HepG2 (cell line): ENCODE measurements at regions not wholly inside any gene's neighbourhood (a gene's known extent, or its start where the extent isn't known, plus 50 kb on each side); places are given as distances from the start of the nearest gene placed in this dataset.

Source experiments
- CBX2 ChIP-seq, 2 experiments: fragments of 200-600 bp in 1 of 2; sonication (generic); formaldehyde crosslinking in 1 of 2; IDR thresholded peaks; 2 replicates each; pipeline versions ENCODE4 v1.7.0 to v1.8.1; 2018 to 2022; ENCODE audit warnings: low read depth in 2 of 2, low read length in 1 of 2, mild to moderate bottlenecking in 1 of 2, missing genetic modification reagents in 1 of 2
- HMGXB3 ChIP-seq: sonication (generic); formaldehyde crosslinking; IDR thresholded peaks from 2 replicates; pipeline ENCODE4 v1.4.0; 2020; ENCODE audit warnings: missing genetic modification reagents, borderline replicate concordance
- ISX ChIP-seq: sonication (generic); formaldehyde crosslinking; conservative IDR thresholded peaks from 2 replicates; pipeline ENCODE4 v1.5.0; 2020; ENCODE audit warnings: missing genetic modification reagents
- JUND ChIP-seq: sonication (generic); formaldehyde crosslinking; IDR thresholded peaks from 2 replicates; pipeline ENCODE4 v1.8.0; 2022; ENCODE audit warnings: mild to moderate bottlenecking, missing genetic modification reagents
- KLF11 ChIP-seq: IDR thresholded peaks from 2 replicates; pipeline ENCODE4 v1.6.1; 2016; ENCODE audit warnings: missing compliant biosample characterization
- NFKBIZ ChIP-seq: IDR thresholded peaks from 2 replicates; pipeline ENCODE4 v1.6.1; 2018; ENCODE audit warnings: missing genetic modification reagents, missing compliant biosample characterization
- PCBP1 ChIP-seq: fragments of 200-400 bp; formaldehyde crosslinking; IDR thresholded peaks from 2 replicates; pipeline ENCODE4 v1.6.1; 2017; ENCODE audit warnings: mild to moderate bottlenecking, low read depth, low read length, borderline replicate concordance
- SRY ChIP-seq: sonication (generic); formaldehyde crosslinking; IDR thresholded peaks from 2 replicates; pipeline ENCODE4 v1.8.0; 2022; ENCODE audit warnings: mild to moderate bottlenecking, missing genetic modification reagents
- TBX3 ChIP-seq: fragments of 450-650 bp; IDR thresholded peaks from 2 replicates; pipeline ENCODE4 v1.6.1; 2017; ENCODE audit warnings: antibody characterized with exemption, mild to moderate bottlenecking, inconsistent platforms, borderline replicate concordance
- TCF7 ChIP-seq: sonication (generic); IDR thresholded peaks from 2 replicates; pipeline ENCODE4 v1.6.1; 2016; ENCODE audit warnings: antibody characterized with exemption, low read depth
- YEATS2 ChIP-seq: sonication (generic); formaldehyde crosslinking; IDR thresholded peaks from 2 replicates; pipeline ENCODE4 v1.4.0; 2020; ENCODE audit warnings: missing genetic modification reagents, borderline replicate concordance
- ZNF432 ChIP-seq: sonication (generic); formaldehyde crosslinking; IDR thresholded peaks from 2 replicates; pipeline ENCODE4 v1.5.0; 2020; ENCODE audit warnings: missing genetic modification reagents, mild to moderate bottlenecking, borderline replicate concordance
- TF ChIP-seq, protein P1 (sequence below): sonication (generic); formaldehyde crosslinking; conservative IDR thresholded peaks from 2 replicates; pipeline ENCODE4 v1.4.0; 2020; ENCODE audit warnings: missing genetic modification reagents
- TF ChIP-seq, protein P2 (sequence below): sonication (generic); formaldehyde crosslinking; IDR thresholded peaks from 2 replicates; pipeline ENCODE4 v1.4.0; 2020; ENCODE audit warnings: missing genetic modification reagents
- TF ChIP-seq, protein P3 (sequence below): sonication (generic); formaldehyde crosslinking; IDR thresholded peaks from 2 replicates; pipeline ENCODE4 v1.4.0; 2020; ENCODE audit warnings: mild to moderate bottlenecking, low read depth, missing genetic modification reagents
- TF ChIP-seq, protein P4 (sequence below): IDR thresholded peaks from 2 replicates; pipeline ENCODE4 v1.6.1; 2016; ENCODE audit warnings: low read depth

DNA sequence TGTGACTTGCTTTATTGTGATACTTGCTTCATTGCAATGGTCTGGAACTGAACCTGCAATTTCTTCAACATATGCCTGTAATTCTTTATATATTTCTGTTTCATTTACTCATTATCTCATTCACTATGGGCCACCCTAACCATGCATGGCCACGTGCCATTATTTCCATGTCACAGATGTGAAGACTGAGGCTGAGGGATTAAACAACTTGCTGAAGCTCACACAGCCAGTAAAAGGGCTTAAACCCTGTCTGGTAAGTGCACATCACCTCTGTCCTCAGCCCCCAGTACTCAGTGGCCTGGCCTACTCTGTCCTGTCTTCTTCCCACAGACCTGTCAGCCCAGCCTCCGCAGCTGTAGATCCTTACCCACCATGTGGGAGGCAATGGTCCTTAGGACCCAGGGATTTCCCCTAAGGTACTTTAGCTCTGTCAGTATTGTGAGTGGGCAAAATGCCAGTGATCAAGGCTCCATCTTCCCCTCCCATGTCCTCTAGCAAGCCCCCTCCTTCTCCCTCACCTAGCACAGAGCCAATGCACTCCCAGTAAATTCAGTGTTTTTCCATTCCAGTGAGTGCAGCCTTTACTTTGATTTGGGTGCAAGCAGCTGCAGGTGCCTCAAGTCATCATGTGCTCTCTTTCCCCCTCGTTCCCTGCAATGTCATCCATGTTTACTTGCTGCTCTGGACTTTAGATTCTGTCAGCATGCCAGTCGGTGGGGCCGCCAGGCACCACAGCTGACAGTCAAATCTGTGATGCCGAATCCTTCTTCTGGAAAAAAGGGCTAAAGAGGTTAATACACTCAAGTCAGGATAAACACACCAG lies 228.2 kb upstream of the PROX1 start (continued):
- TF ChIP-seq, protein P1, sequence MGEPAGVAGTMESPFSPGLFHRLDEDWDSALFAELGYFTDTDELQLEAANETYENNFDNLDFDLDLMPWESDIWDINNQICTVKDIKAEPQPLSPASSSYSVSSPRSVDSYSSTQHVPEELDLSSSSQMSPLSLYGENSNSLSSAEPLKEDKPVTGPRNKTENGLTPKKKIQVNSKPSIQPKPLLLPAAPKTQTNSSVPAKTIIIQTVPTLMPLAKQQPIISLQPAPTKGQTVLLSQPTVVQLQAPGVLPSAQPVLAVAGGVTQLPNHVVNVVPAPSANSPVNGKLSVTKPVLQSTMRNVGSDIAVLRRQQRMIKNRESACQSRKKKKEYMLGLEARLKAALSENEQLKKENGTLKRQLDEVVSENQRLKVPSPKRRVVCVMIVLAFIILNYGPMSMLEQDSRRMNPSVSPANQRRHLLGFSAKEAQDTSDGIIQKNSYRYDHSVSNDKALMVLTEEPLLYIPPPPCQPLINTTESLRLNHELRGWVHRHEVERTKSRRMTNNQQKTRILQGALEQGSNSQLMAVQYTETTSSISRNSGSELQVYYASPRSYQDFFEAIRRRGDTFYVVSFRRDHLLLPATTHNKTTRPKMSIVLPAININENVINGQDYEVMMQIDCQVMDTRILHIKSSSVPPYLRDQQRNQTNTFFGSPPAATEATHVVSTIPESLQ: 0 out of 2 replicates have a peak, but pooled peaks have one; percentile 60
- TF ChIP-seq TBX3 (no peak), ISX (no peak), TCF7 (peak; percentile 44), PCBP1 (no peak), SRY (CRISPR knock-in tag) (no peak), KLF11 (peak; percentile 92; the same call in 1 of the 2 replicates), YEATS2 (CRISPR knock-in tag) (no peak; the same call in 1 of the 2 replicates), HMGXB3 (CRISPR knock-in tag) (peak; percentile 67; the same call in 1 of the 2 replicates), CBX2 (IDR thresholded peaks at IDR 0.05; ENCODE audit: low read depth, low read length) (no peak), CBX2 (CRISPR knock-in tag; IDR thresholded peaks at IDR 0.05; ENCODE audit: low read depth) (no peak), JUND (CRISPR knock-in tag) (no peak), NFKBIZ (CRISPR knock-in tag) (peak; percentile 57; the same call in 1 of the 2 replicates), ZNF432 (CRISPR knock-in tag) (no peak)
- TF ChIP-seq, protein P2, sequence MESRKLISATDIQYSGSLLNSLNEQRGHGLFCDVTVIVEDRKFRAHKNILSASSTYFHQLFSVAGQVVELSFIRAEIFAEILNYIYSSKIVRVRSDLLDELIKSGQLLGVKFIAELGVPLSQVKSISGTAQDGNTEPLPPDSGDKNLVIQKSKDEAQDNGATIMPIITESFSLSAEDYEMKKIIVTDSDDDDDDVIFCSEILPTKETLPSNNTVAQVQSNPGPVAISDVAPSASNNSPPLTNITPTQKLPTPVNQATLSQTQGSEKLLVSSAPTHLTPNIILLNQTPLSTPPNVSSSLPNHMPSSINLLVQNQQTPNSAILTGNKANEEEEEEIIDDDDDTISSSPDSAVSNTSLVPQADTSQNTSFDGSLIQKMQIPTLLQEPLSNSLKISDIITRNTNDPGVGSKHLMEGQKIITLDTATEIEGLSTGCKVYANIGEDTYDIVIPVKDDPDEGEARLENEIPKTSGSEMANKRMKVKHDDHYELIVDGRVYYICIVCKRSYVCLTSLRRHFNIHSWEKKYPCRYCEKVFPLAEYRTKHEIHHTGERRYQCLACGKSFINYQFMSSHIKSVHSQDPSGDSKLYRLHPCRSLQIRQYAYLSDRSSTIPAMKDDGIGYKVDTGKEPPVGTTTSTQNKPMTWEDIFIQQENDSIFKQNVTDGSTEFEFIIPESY: no peak
- TF ChIP-seq, protein P3, sequence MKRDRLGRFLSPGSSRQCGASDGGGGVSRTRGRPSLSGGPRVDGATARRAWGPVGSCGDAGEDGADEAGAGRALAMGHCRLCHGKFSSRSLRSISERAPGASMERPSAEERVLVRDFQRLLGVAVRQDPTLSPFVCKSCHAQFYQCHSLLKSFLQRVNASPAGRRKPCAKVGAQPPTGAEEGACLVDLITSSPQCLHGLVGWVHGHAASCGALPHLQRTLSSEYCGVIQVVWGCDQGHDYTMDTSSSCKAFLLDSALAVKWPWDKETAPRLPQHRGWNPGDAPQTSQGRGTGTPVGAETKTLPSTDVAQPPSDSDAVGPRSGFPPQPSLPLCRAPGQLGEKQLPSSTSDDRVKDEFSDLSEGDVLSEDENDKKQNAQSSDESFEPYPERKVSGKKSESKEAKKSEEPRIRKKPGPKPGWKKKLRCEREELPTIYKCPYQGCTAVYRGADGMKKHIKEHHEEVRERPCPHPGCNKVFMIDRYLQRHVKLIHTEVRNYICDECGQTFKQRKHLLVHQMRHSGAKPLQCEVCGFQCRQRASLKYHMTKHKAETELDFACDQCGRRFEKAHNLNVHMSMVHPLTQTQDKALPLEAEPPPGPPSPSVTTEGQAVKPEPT (CRISPR knock-in tag): 0 out of 2 replicates have a peak, but pooled peaks have one; percentile 85
- TF ChIP-seq, protein P4, sequence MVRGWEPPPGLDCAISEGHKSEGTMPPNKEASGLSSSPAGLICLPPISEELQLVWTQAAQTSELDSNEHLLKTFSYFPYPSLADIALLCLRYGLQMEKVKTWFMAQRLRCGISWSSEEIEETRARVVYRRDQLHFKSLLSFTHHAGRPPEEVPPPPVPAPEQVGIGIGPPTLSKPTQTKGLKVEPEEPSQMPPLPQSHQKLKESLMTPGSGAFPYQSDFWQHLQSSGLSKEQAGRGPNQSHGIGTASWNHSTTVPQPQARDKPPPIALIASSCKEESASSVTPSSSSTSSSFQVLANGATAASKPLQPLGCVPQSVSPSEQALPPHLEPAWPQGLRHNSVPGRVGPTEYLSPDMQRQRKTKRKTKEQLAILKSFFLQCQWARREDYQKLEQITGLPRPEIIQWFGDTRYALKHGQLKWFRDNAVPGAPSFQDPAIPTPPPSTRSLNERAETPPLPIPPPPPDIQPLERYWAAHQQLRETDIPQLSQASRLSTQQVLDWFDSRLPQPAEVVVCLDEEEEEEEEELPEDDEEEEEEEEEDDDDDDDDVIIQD (CRISPR knock-in tag): peak; percentile 84
